ENCODE measurements at regions not wholly inside any gene's neighbourhood (a gene's known extent, or its start where the extent isn't known, plus 50 kb on each side); places are given as distances from the start of the nearest gene placed in this dataset.

DNA sequence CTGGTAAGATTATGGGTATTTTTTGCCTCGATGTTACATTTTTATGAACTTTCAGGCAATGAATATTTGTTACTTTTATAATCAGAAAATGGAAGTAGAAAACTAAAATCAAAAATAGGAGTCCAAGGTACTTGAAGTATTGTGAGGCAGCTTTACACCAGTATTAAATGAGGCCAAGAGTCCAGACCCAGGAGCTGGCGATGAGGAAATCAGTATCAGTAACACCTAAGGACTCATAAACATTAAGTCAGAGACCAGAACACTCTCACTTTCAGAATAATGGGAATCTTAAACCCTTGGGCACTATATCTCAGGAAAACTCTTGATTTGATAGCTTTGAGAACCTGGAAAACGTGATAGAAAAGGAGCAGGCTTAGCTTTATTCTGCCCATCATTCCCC lies 208.8 kb downstream of the GXYLT1 start:
- no peak for DNase-seq (ENCODE audit: low read depth)

DNA sequence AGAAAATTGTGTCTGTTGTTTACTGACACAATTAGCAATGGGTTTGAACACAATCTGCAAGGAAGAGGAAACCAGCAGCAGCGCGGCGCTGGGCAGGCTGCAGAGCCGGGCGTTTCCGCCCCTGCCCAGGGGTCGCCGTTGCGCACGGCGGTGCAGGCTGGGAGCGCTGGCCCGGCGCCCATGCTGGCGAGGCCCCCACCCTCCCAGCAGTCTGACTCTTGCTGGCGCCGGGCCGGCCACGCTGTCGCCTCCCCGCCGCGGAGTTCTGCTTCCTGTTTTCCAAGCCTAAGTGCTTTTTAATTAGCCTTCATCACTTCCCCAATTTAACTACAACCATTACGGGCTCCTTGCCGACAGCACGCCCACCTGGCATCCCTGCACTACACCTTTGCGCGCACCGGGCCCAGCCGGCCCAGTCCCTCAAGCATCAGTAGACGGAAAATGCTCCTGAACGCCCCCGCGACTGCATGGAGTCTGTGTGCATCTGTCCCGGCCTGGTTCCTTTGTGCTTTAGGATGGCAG lies 212.1 kb downstream of the GXYLT1 start:
- no peak for DNase-seq (ENCODE audit: low read depth)

DNA sequence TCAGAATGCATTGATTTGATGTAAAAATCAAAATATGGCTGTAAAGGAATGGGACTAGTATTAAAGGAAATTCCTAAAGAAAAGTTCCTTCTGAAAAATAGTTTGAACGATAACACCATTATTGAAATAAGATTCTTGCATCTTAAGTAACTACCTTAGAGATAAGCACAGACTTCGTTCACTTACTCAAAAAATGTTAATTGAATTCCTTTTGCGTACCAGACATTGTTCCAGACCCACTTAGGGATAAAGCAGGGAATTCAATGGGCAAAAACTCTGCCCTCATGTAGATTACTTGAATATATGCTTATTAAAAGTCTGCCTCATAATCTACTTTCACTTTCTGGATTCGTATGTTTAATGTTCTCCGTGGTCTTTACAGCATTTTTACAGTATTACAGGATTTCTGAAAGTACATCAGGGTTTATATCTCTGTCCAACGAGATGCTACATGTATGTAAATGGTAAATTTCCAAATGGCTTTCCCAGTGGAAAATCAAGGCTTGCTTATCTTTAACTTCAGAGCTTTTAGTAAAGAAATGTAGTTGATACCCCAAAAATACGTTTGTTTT lies 213.7 kb downstream of the GXYLT1 start:
- no peak for DNase-seq (ENCODE audit: low read depth)

DNA sequence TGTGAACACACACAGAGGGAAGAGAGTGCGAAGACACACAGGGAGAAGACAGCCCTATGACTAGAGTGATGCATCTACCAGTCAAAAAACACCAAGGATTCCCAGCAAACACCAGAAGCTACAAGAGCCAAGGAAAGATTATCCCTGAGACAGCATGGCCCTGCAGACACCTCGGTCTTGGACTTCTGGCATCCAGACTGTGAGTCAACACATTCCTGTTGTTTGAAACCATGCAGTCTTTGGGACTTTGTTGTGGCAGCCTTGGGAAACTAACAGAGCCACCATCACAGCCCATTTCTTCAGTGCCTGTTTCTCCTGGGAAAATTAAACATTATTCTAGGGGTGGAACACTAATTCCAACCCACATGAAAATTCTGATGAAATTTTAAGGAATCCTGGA lies 220.6 kb downstream of the GXYLT1 start:
- no peak for DNase-seq (ENCODE audit: low read depth)

DNA sequence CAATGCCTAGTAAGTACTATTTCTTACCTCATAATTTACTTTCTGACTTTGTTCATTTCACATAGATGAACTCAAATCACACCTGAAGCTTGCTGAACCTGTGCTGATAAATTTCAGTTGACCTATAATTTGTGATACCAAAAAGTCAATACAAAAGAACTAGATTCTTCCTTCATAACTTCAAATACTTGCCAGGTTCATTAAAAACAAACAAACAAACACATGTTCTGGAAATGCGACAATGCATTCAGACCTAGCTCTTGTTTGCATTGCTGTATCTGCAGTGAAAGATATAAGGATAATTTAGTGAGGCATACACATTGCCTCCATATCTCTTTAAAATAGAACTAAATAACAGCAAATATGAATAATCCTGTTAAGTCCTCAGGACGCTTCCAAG lies 221.3 kb downstream of the GXYLT1 start:
- DNase-seq (ENCODE audit: low read depth): no peak

DNA sequence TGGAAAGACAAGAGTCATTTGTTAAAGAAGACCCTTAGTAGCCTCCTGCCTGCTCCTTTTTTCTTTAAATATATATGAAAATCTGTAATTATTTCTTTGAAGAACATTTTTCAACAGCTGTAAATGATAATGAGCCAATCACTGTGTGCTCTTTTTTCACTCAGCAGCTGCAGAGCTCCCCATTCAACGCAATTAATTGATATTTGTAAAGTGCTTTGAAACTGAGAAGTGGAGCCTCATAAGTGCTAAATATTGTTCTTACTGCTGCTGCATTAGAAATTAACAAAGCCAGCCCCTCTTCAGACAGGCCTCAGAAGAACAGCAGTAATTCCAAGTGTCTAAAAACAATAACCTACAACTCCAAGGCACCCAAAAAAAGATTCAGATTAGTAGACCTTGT lies 224.3 kb downstream of the GXYLT1 start:
- no peak for DNase-seq (ENCODE audit: low read depth)

DNA sequence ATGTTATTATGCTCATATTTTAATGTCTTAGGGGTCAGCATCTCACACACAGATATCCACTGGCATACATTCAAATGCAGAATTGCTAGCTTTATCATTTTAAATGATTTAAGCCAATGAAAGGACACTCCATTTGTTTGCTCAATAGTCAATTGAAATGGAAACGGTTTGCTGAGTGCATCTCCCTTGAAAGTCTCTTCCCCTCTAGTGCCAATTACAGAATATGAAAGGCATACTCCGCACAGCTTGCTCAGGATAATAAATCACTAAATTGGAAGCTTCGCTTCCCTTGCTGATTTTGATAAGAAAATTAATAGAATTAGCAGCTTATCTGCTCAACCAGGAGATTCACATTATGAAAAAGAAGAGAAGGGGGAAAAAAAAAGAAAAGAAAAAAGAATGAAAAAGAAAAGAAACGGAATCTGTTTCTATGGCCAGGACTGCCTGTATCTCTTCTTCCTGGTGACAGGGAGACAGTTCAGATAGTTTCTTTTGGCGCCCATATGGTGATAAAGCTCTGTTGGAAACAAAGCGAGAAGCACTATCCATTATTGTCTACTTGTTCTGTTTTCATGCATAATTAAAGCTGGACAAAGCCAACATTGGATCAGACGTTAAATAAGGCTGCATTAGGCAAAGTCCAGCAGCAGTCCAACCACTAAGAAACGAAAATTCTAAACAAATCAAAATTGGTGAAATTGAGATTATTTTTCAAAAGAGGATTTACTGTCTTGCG lies 225.0 kb downstream of the GXYLT1 start:
- no peak for DNase-seq (ENCODE audit: low read depth)

DNA sequence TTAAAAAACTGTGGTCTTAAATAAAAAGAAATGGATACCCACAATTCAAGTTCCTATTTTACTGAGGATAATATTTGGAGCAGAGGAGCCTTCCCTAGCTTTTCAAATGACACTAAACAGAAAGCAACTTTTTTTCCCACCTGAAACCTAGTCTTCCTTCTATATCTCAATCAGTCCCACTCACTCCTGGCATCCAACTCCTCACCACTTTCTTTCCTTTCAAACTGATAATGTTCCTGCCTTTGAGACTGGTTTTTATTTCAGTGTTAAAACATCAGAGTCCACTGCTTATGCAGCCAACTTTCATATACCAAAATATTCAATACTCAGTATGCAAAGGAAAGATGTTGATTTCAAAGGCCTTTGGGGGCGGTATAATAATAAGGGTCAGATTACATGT lies 225.6 kb downstream of the GXYLT1 start:
- DNase-seq (ENCODE audit: low read depth): no peak

DNA sequence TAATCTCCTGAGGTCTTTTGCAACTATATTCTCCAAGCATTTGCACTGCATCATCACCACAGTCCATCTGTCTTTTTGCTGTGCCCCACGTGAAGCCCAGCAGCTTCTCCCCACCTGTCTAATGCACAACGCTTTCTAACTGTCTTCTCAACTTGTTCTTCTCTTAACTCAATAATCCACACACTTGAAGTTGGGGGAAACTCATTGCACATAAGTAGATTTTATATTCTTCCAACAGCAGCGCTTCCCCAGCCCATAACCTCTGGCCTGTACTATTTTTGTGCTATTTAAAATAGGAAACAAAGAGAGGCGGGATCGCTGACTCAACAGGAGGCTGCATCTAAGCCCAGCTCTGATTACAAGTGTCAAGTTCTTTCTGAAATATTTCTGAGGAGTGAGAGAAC lies 226.7 kb downstream of the GXYLT1 start:
- no peak for DNase-seq (ENCODE audit: low read depth)

DNA sequence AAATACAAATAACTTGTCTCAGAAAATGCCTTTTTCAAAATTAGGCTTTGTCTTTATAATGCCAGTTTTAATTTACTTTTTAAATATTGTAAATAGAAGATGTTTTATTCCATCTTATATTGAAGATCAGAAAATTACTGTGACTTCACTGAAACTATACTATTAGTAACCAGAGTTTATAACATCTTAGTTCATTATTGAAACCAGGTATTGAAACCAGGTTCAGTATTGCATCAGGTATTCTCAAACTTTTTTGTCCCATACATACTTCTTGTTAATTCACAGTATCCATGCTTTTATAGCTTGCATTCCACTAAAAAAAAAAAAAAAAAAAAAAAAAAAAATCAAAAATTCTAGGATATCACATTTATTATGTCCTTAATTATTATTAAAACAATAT lies 227.5 kb downstream of the GXYLT1 start:
- no peak for DNase-seq (ENCODE audit: low read depth)

DNA sequence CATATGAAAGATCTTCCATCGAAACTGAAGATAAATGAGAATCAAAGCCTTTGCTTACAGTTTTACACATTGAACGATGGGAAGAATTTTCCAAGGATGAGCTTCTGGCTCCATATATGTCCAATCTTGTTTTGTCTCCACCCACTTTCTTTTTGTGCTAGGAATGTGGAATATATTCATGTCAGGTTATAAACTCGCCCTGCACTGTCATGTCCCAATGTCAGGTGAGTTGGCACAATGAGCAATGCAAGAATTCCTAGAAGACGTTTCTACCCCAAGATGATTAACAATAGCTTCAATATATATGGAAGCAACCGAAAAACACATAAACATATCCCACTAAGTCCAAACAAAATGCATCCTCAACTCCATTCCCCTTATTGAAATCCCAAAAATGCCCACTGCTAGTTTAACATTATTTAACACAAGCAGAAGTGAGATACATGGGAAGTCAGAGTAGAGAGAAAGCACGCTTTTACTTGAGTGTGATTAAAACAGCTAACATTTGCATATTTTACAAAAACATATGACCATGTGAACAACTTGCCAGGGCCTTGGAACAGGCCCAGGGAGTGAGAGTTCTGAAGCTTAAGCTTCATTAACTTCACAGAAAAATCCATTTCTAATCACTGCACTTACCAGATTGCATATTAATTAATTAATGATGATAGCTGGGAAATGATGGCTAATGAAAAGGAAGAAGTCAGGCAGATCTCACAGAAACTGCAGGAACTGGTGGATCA lies 233.9 kb downstream of the GXYLT1 start:
- no peak for DNase-seq (ENCODE audit: low read depth)

DNA sequence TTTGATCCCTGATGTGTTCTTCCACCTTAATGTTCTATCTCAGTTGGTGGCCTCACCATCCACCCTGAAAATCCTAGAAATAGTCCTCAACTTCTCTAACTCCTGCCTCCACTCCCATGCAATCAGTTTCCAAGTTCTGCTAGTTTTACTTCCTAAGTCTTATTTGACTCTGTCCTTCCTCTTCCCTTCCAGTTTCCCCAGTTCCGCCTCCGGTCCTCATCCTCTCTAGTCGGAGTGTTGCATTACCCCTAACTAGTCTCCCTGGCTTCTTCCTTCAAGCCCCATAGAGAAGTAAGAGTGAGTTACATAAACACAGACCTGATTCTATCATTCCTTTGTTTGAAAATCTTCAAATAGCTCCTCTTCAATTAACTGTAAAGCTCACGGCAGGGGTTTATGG lies 236.5 kb downstream of the GXYLT1 start:
- no peak for DNase-seq (ENCODE audit: low read depth)

DNA sequence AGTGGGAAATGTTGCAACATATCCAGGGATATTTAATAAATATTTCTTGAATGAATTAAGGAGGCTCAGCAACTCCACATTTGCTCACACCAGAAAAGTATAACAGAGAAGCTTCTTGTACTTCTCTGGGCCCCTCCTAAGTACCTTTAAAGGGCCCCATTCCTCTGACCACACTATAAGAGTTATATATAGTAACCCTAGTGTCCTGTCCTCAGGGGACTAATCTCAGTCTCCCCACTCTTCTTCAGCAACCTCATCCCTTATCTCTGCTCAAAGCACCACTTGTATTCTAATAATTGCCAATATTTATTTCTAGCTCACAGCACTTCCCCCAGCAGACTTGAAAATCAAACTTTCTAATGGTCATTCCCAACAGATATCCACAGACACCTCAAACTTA lies 237.1 kb downstream of the GXYLT1 start:
- no peak for DNase-seq (ENCODE audit: low read depth)

DNA sequence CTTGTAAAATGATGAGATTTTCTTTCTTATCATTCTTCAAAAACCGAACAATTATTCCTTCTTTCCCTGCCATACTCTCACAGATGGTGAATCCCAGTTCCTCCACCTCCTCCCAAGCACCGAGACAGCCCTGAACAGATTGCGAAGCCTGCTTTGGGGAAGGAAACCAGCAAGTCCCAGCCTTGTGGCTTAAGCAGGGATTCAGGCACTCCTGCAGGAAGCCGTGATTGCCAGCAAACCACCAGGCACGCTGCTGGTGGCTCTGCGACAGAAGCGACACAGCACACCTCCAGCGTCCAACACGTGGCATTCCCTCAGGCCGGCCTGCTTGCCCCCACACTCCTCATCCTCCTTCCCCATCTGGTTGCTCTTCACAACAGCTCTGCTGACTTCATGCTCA lies 237.7 kb downstream of the GXYLT1 start:
- no peak for DNase-seq (ENCODE audit: low read depth)

DNA sequence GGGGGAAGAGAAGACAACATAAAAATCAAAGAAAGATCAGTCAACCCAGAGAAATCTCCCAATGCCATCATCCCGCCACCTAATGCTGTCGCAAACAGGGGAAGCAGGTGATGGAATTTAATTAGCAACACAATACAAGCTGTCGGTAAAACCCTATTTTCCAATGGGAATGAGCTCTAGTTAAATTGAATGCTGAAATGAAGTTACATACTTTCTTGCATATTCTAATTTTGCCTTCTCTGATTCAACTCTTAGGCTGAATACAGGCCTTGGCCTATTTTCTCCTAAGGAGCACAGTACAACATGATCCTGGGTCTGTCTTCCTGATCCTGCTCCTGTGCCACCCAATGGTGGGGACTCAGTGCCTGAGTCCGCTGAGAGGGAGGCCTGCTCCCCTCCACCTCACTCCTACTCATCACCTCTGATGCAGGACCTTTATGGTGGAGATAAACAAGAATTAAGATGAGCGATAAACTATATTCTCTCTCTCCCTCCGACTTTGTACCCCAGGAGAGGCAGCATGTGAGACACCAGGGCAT lies 238.8 kb downstream of the GXYLT1 start:
- DNase-seq (ENCODE audit: low read depth): no peak

DNA sequence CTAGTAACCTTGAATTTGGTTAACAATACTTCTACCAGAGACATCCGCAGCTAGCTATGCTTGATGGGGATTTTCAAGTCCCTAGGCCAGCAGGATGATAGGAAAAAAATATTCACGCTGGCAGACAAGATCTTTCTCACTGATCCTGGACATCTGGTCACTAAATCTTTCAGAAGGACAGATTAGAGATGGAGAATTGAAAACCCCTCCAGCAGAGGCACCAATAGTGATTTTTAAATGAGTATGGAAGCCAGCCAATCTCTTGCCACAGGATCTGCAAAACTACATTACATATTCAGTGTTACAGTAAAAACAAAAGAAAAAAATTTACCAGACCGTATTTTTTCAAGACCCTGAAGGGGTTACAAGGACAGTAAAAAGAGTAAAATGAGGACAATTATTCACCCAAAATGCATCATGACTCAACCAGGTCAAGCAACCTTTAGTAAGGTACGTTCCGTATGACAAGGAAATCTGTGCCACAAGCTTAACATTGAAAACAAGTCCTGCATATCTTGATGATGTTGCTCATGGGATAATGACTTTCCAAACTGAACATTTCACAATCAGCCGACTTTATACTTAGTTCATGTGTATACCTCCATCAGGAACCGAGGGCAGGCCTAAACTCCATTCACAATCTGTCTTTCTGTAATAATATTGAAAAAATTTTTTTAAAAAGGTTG lies 239.5 kb downstream of the GXYLT1 start:
- no peak for DNase-seq (ENCODE audit: low read depth)

DNA sequence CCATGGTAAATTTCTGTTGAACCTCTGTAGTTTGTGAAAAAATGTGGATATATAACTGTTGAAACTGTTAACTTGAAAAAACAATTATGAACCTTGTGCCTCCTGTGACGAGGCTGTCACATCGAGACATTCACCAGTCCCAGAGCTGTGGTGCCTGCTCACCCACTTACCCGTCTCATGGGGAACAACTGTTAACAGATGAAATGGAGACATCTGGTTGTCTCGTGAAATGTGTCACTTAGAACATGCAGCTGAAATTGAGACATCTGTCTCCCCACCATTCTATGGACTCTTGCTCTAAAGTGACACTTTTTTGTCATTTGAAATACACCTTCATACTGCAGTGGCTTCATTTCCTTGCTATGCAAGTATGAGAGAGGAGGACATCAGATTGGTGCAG lies 240.6 kb downstream of the GXYLT1 start:
- no peak for DNase-seq (ENCODE audit: low read depth)

DNA sequence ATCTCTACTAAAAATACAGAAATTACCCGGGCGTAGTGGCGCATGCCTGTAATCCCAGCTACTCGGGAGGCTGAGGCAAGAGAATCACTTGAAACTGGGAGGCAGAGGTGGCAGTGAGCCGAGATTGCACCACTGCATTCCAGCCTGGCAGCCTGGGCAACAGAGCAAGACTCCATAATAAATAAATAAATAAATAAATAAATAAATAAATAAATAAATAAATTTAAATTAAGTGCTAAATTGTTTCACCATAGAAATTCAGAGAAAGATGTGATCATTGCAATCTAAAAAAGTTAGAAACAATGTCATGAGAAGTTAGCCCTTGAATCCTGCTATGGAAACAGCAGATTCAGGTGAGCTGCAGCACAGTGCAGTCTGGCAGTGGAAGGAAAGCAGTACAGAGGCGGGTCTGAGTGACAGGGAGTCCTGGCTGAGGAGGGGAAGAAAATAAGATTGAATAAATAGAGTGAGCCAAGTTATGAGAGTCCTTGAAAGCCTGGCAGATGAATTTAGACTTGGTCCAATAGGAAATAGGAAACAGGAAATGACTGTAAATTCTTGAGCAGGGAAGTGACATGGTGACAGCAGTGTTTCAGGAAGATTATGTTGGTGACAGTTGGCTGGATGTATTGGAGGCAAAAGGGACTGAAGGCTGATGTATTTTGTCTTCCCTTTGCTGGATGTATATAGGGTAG lies 241.5 kb downstream of the GXYLT1 start:
- DNase-seq (ENCODE audit: low read depth): no peak

DNA sequence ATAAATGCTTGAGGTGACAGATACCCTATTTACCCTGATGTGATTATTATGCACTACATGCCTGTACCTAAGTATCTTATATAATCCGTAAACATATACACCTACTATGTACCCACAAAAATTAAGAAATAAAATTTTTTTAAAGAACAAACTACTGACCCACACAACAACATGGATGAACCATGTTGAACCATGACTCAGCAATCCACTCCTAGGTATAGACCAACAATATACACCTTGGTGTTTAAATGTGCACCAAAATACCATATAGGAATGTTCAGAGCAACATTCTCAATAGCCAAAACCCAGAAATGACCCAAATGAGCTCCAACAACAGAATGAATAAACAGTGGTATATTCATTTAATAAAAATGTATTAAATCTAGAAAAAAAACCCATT lies 245.1 kb downstream of the GXYLT1 start:
- DNase-seq (ENCODE audit: low read depth): no peak

DNA sequence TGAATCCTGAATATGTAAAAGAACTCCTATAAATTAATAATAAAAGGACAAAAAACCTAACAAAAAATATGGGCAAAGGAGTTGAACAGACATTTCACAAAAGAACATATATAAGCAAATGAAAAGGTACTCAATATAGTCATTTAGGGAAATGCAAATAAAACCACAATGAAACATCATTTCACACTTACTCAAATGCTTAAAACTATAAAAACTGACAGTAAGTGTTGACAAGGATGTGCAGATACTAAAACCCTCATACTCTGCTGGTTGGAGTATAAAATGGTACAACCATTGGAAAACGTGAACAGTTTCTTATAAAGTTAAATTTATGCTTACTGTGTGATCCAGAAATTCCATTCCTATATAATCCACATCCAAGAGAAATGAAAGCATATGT lies 247.1 kb downstream of the GXYLT1 start:
- DNase-seq (ENCODE audit: low read depth): no peak

DNA sequence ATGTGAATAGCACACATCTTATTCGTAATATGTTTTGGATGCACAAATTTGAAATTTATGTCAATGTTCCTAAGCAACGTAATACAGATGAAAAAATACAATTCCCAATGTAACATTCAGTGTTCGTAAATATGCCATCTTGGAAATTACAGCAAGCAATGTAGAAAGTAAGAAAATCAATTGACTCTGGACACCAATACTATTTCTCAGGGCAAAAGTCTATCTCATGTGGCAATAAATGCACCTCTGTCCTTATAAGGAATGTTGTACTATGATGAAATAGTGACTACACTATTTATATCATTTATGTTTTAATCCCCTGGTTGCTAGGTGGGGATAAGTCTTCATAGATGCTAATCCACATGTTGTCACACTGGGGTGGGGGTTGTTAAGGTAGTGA lies 251.2 kb downstream of the GXYLT1 start:
- DNase-seq (ENCODE audit: low read depth): no peak

Measured in HT1080 (cell line).